Smooth muscle cell (in vitro differentiated cells): ENCODE measurements at regions not wholly inside any gene's neighbourhood (a gene's known extent, or its start where the extent isn't known, plus 50 kb on each side); places are given as distances from the start of the nearest gene placed in this dataset.

Experiments used
- DNase-seq: peaks from one replicate; lab custom pipeline; 2025; ENCODE audit not compliant: unreplicated experiment; lab: John Stamatoyannopoulos, UW
- H2AFZ ChIP-seq: fragments of 200-600 bp; sonication (generic); 2 replicates; pipeline ENCODE4 v1.6.0; 2016; ENCODE audit warnings: antibody characterized with exemption, low read depth, mild to moderate bottlenecking
- H3F3A ChIP-seq: fragments of 200-600 bp; sonication (generic); 2 replicates; pipeline ENCODE4 v1.6.0; 2017; ENCODE audit warnings: antibody characterized with exemption, low read depth
- H3K27ac ChIP-seq: fragments of 200-600 bp; sonication (generic); 2 replicates; pipeline ENCODE4 v1.5.1; 2016; ENCODE audit warnings: low read depth, mild to moderate bottlenecking
- H3K27me3 ChIP-seq: fragments of 200-600 bp; sonication (generic); 2 replicates; pipeline ENCODE4 v1.6.1; 2016; ENCODE audit warnings: low read depth, mild to moderate bottlenecking
- H3K36me3 ChIP-seq: fragments of 200-600 bp; sonication (generic); 2 replicates; pipeline ENCODE4 v1.5.1; 2016; ENCODE audit warnings: low read depth
- H3K4me1 ChIP-seq: fragments of 200-600 bp; sonication (generic); 2 replicates; pipeline ENCODE4 v1.5.1; 2016; ENCODE audit warnings: low read depth
- H3K4me2 ChIP-seq: fragments of 200-600 bp; sonication (generic); 2 replicates; pipeline ENCODE4 v1.6.0; 2016; ENCODE audit warnings: mild to moderate bottlenecking
- H3K4me3 ChIP-seq: fragments of 200-600 bp; sonication (generic); 2 replicates; pipeline ENCODE4 v1.5.1; 2016; ENCODE audit warnings: mild to moderate bottlenecking
- H3K79me2 ChIP-seq: fragments of 200-600 bp; sonication (generic); 2 replicates; pipeline ENCODE4 v1.6.0; 2016; ENCODE audit warnings: low read depth, mild to moderate bottlenecking
- H3K9ac ChIP-seq: fragments of 200-600 bp; sonication (generic); 2 replicates; pipeline ENCODE4 v1.6.0; 2016; ENCODE audit warnings: low read depth
- H3K9me3 ChIP-seq: fragments of 200-600 bp; sonication (generic); replicated peaks from 2 replicates; pipeline ENCODE4 v1.5.1; 2016; ENCODE audit warnings: low read depth
- H4K20me1 ChIP-seq: fragments of 200-600 bp; sonication (generic); 2 replicates; pipeline ENCODE4 v1.6.0; 2016; ENCODE audit warnings: low read depth
- WGBS: methylation state at CpG from one replicate; pipeline ENCODE4 v1.1.7; 2016; ENCODE audit warnings: low lambda C conversion rate; 5-methylcytosine and 5-hydroxymethylcytosine counted together
- TF ChIP-seq, protein P1 (sequence below): fragments of 200-600 bp; sonication (generic); IDR thresholded peaks from 2 replicates; pipeline ENCODE4 v1.5.1; 2017; ENCODE audit warnings: borderline replicate concordance, mild to moderate bottlenecking, antibody characterized with exemption; ENCODE audit not compliant: insufficient read depth, poor library complexity, severe bottlenecking

DNA sequence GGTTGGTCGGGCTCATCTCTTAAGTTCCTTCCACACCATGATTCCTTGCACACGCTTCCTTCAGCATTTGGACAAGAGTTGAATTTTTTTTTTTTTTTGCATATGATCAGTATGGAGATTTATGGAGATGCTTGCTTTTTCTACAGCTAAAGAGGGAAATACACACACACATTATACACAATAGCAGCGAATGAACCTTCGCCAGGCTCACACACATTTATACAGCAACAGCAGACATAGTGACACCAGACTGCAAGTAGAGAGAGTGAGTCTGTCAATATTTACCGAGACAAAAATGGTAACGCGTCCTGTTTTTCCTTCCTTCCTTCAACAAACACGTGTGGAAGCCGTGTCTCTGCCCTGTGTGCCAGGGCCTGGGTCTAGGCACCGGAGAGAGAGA, 897.9 kb downstream of the BCL11B start:
- Histone ChIP-seq H3K36me3 (no peaks in the 10 kb centered on the region), H4K20me1 (no peaks in the 10 kb centered on the region), H3K27ac (no peak overlapping the region), H3K79me2 (no peaks in the 10 kb centered on the region), H3F3A (no peaks in the 10 kb centered on the region), H3K4me1 (no peaks in the 10 kb centered on the region), H3K4me3 (no peak overlapping the region), H3K9me3 (no peaks in the 10 kb centered on the region), H3K9ac (no peak overlapping the region), H2AFZ (no peak overlapping the region), H3K4me2 (no peak overlapping the region), H3K27me3 (peaks cover 7% of the 10 kb centered on the region)
- TF ChIP-seq, protein P1, sequence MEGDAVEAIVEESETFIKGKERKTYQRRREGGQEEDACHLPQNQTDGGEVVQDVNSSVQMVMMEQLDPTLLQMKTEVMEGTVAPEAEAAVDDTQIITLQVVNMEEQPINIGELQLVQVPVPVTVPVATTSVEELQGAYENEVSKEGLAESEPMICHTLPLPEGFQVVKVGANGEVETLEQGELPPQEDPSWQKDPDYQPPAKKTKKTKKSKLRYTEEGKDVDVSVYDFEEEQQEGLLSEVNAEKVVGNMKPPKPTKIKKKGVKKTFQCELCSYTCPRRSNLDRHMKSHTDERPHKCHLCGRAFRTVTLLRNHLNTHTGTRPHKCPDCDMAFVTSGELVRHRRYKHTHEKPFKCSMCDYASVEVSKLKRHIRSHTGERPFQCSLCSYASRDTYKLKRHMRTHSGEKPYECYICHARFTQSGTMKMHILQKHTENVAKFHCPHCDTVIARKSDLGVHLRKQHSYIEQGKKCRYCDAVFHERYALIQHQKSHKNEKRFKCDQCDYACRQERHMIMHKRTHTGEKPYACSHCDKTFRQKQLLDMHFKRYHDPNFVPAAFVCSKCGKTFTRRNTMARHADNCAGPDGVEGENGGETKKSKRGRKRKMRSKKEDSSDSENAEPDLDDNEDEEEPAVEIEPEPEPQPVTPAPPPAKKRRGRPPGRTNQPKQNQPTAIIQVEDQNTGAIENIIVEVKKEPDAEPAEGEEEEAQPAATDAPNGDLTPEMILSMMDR = no peak
- DNase-seq = no peak
- 83% methylated on average over 10 of the region's 10 CpGs for WGBS

DNA sequence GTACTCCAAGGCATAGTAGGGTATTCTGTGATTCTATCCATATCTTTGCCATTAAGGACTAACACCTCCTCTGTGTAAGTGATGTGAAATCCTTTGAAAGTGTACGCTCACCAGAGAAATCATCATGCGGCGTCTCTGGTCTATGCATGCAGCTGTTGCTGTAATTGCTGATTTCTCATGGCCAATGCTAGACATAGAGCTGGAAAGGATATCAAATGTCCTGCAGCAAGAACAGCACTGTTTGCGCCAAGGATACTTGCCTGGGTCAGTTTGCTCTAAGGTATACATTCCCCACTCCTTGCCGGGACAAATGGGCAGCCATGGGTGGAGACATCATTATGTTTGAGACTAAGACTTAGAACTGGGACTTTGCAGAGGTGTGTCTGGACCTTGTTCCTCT, 896.4 kb downstream of the BCL11B start:
- no peaks in the 10 kb centered on the region for H3K36me3 ChIP-seq
- no peaks in the 10 kb centered on the region for H3K4me1 ChIP-seq
- no peak for DNase-seq
- TF ChIP-seq, protein P1 = no peak
- no peak overlapping the region for H3K4me3 ChIP-seq
- peaks cover 7% of the 10 kb centered on the region for H3K27me3 ChIP-seq
- H3K27ac ChIP-seq = no peak overlapping the region
- H3K4me2 ChIP-seq = no peak overlapping the region
- H2AFZ ChIP-seq = no peak overlapping the region
- H3K9ac ChIP-seq = no peak overlapping the region
- 94% methylated on average over 5 of the region's 5 CpGs for WGBS
- no peaks in the 10 kb centered on the region for H3K79me2 ChIP-seq
- no peaks in the 10 kb centered on the region for H3F3A ChIP-seq
- no peaks in the 10 kb centered on the region for H3K9me3 ChIP-seq
- H4K20me1 ChIP-seq = no peaks in the 10 kb centered on the region

DNA sequence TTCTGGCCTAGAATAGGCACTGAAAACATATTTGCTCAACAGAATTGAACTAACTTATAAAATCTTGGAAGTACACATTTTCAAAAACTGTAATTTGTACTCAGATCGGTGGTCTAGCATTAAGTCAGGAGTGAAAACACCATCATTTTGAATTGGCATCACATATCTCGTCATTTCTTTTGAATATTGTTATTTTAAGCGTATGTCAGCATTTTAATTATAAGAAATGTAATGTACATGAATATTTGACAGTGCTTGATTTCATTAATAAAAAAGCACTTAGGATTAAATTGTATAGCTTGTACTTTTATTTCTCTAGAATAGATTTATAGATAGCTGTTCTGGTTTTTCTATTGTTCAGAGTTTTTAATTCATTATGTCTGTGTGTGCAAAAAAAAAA, 892.2 kb downstream of the BCL11B start:
- H3K4me2 ChIP-seq = no peak overlapping the region
- no peaks in the 10 kb centered on the region for H3K27me3 ChIP-seq
- H3K9me3 ChIP-seq = no peaks in the 10 kb centered on the region
- no peaks in the 10 kb centered on the region for H3F3A ChIP-seq
- H3K36me3 ChIP-seq = no peaks in the 10 kb centered on the region
- no peak overlapping the region for H2AFZ ChIP-seq
- no peak overlapping the region for H3K9ac ChIP-seq
- no peaks in the 10 kb centered on the region for H4K20me1 ChIP-seq
- no peak for DNase-seq
- H3K27ac ChIP-seq = no peak overlapping the region
- H3K4me1 ChIP-seq = no peaks in the 10 kb centered on the region
- TF ChIP-seq, protein P1 = no peak
- 59% methylated on average over 3 of the region's 3 CpGs for whole genome bisulfite sequencing
- no peaks in the 10 kb centered on the region for H3K79me2 ChIP-seq
- no peak overlapping the region for H3K4me3 ChIP-seq

DNA sequence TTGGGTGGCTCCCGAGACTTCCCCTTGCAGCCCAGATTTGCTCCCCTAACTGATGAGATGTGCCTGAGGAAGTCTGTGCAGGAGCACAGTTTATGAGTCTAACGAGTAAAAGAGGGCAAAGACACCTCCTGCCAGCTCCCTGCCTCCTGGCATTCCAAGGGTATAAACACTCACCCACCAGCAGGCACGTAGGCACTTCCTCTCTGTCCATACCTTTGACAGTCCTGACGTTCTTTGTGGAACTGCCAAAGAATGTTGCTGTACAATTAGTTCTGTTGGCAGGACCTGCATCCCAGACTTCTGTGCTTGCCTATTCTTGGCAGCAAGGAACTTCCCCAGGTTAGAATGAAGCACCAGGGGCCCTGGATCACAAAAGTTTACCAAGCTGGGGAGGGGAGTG, 889.3 kb downstream of the BCL11B start:
- Histone ChIP-seq H3F3A (no peaks in the 10 kb centered on the region), H3K27ac (no peak overlapping the region), H2AFZ (no peak overlapping the region), H3K27me3 (no peaks in the 10 kb centered on the region), H4K20me1 (no peaks in the 10 kb centered on the region), H3K4me3 (no peak overlapping the region), H3K9ac (no peak overlapping the region), H3K36me3 (no peaks in the 10 kb centered on the region), H3K9me3 (no peaks in the 10 kb centered on the region), H3K4me2 (no peak overlapping the region), H3K4me1 (no peaks in the 10 kb centered on the region), H3K79me2 (no peaks in the 10 kb centered on the region)
- TF ChIP-seq, protein P1 = no peak
- 81% methylated on average over 4 of the region's 4 CpGs for WGBS
- DNase-seq = no peak
